GM23248 (cell line): ENCODE measurements at regions not wholly inside any gene's neighbourhood (a gene's known extent, or its start where the extent isn't known, plus 50 kb on each side); places are given as distances from the start of the nearest gene placed in this dataset.
A peak's percentile ranks its signal among the peaks of the same experiment; 100 is the strongest.

Source experiments
- DNase-seq: peaks from one replicate; pipeline ENCODE4 v3.0.0-alpha.2; 2015
- H2AFZ ChIP-seq: fragments of 200-600 bp; sonication (generic); 2 replicates; pipeline ENCODE4 v1.6.1; 2016; ENCODE audit warnings: antibody characterized with exemption
- H3F3A ChIP-seq: fragments of 200-600 bp; sonication (generic); 2 replicates; pipeline ENCODE4 v1.6.1; 2016; ENCODE audit warnings: mild to moderate bottlenecking, antibody characterized with exemption, mixed run types; ENCODE audit not compliant: insufficient read depth
- H3K27ac ChIP-seq: fragments of 200-600 bp; sonication (generic); 2 replicates; pipeline ENCODE4 v1.5.1; 2016; ENCODE audit warnings: mild to moderate bottlenecking
- H3K27me3 ChIP-seq: fragments of 200-600 bp; sonication (generic); replicated peaks from 2 replicates; pipeline ENCODE4 v1.6.1; 2016; ENCODE audit warnings: mild to moderate bottlenecking; ENCODE audit not compliant: insufficient read depth
- H3K36me3 ChIP-seq: fragments of 200-600 bp; sonication (generic); 2 replicates; pipeline ENCODE4 v1.6.1; 2016; ENCODE audit warnings: low read depth, mild to moderate bottlenecking
- H3K4me1 ChIP-seq: fragments of 200-600 bp; sonication (generic); 2 replicates; pipeline ENCODE4 v1.6.1; 2016; ENCODE audit warnings: mild to moderate bottlenecking; ENCODE audit not compliant: insufficient read depth
- H3K4me2 ChIP-seq: fragments of 200-600 bp; sonication (generic); one replicate; pipeline ENCODE4 v1.6.1; 2016; ENCODE audit warnings: mild to moderate bottlenecking; ENCODE audit not compliant: unreplicated experiment
- H3K4me3 ChIP-seq: fragments of 200-600 bp; sonication (generic); 2 replicates; pipeline ENCODE4 v1.5.1; 2016; ENCODE audit warnings: mild to moderate bottlenecking
- H3K79me2 ChIP-seq: fragments of 200-600 bp; sonication (generic); 2 replicates; pipeline ENCODE4 v1.6.1; 2016; ENCODE audit warnings: mild to moderate bottlenecking; ENCODE audit not compliant: insufficient read depth
- H3K9ac ChIP-seq: fragments of 200-600 bp; sonication (generic); 2 replicates; pipeline ENCODE4 v1.6.1; 2016; ENCODE audit warnings: mild to moderate bottlenecking
- H3K9me2 ChIP-seq: fragments of 200-600 bp; sonication (generic); 2 replicates; pipeline ENCODE4 v1.6.1; 2016; ENCODE audit warnings: mixed run types, mild to moderate bottlenecking, moderate library complexity; ENCODE audit not compliant: insufficient read depth
- H3K9me3 ChIP-seq: fragments of 200-600 bp; sonication (generic); one replicate; pipeline ENCODE4 v1.6.1; 2017; ENCODE audit warnings: low read depth
- H4K20me1 ChIP-seq: fragments of 200-600 bp; sonication (generic); 2 replicates; pipeline ENCODE4 v1.6.0; 2016; ENCODE audit not compliant: insufficient read depth
- EZH2 ChIP-seq: fragments of 200-600 bp; sonication (generic); IDR thresholded peaks from 2 replicates; pipeline ENCODE4 v1.6.1; 2018; ENCODE audit warnings: antibody characterized with exemption, mild to moderate bottlenecking; ENCODE audit not compliant: insufficient read depth, poor library complexity, severe bottlenecking
- EZH2phosphoT487 ChIP-seq: fragments of 200-600 bp; sonication (generic); IDR thresholded peaks from 2 replicates; pipeline ENCODE4 v1.6.1; 2018; ENCODE audit warnings: antibody characterized with exemption, moderate library complexity, mild to moderate bottlenecking, low read depth; ENCODE audit not compliant: insufficient read depth
- WGBS, 2 experiments: methylation state at CpG; one replicate each; pipeline ENCODE4 v1.1.6; 2015 to 2017; ENCODE audit warnings: low lambda C conversion rate in 2 of 2, low coverage in 1 of 2; ENCODE audit errors: missing lambda C conversion rate in 2 of 2; 5-methylcytosine and 5-hydroxymethylcytosine counted together
- in situ Hi-C: fragments of 300-500 bp; cut with MboI; formaldehyde crosslinking; loops from 2 replicates; pipeline ENCODE4 v1.15.0; 2020

DNA sequence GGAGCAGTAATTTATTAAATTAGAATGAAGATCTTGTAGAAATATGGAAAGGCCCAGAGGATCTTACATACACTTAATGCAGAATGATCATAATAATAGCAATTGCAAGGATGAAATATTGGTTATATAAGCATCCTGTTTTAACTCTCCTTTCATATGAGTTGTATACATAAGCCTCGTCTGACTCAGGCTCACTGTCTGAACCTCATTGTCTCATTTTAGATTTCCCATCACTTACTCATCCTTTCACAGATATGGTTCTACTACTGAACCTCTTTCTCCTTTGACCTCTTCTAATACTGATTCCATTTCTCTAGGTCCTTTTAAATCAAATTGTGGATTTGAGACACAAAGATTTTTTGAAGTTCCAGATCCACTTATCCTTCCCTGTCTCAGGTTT, 277.3 kb upstream of the TRPC5 start:
- TF ChIP-seq EZH2 (no peak), EZH2phosphoT487 (no peak)
- 0 to 6% methylated on average over 1 of the region's 1 CpG for WGBS, 2 experiments

DNA sequence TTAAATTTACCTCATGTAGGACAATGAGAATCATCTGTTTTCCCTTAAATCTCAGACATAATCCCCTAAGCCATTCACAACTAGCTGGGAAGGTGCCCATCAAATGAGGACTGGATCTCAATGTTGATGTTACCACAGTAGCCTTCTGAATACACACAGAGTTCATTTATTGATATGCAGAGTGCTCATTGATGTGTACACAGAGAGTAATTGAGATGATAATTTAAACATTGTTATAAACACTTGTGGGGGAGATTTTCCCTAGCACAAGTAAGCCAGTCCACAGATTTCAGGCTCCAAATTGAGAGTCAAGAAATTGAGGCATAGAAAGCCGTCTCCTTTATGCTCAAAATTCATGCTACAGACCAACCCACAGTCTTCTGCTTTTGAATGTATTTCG, 273.4 kb upstream of the TRPC5 start:
- Histone ChIP-seq H3K4me3 (no peak overlapping the region), H2AFZ (no peak overlapping the region), H3K9ac (no peak overlapping the region), H3K36me3 (no peaks in the 10 kb centered on the region), H3K27ac (no peak overlapping the region), H3K4me2 (no peak overlapping the region), H3K9me3 (no peaks in the 10 kb centered on the region), H4K20me1 (no peaks in the 10 kb centered on the region), H3K79me2 (no peaks in the 10 kb centered on the region), H3K27me3 (no peaks in the 10 kb centered on the region), H3F3A (no peaks in the 10 kb centered on the region), H3K9me2 (no peaks in the 10 kb centered on the region), H3K4me1 (peaks cover 9% of the 10 kb centered on the region)
- no peak for DNase-seq
- no peak for TF ChIP-seq EZH2
- no peak for TF ChIP-seq EZH2phosphoT487
- 22 to 31% methylated on average over 2 of the region's 2 CpGs for WGBS, 2 experiments
- in situ Hi-C loops = no loop called here

More for the DNA sequence above, 277.3 kb upstream of the TRPC5 start:
- no peaks in the 10 kb centered on the region for H3K27me3 ChIP-seq
- no peaks in the 10 kb centered on the region for H3K79me2 ChIP-seq
- no peaks in the 10 kb centered on the region for H3K36me3 ChIP-seq
- no peaks in the 10 kb centered on the region for H3K9me3 ChIP-seq
- H3K9me2 ChIP-seq = no peaks in the 10 kb centered on the region
- no peak overlapping the region for H3K4me2 ChIP-seq
- no peak overlapping the region for H2AFZ ChIP-seq
- H4K20me1 ChIP-seq = no peaks in the 10 kb centered on the region
- peak; percentile 49 for DNase-seq
- peaks cover 9% of the 10 kb centered on the region for H3K4me1 ChIP-seq
- H3K27ac ChIP-seq = no peak overlapping the region
- H3K4me3 ChIP-seq = no peak overlapping the region
- no peak overlapping the region for H3K9ac ChIP-seq
- in situ Hi-C loops = no loop called here
- H3F3A ChIP-seq = no peaks in the 10 kb centered on the region

DNA sequence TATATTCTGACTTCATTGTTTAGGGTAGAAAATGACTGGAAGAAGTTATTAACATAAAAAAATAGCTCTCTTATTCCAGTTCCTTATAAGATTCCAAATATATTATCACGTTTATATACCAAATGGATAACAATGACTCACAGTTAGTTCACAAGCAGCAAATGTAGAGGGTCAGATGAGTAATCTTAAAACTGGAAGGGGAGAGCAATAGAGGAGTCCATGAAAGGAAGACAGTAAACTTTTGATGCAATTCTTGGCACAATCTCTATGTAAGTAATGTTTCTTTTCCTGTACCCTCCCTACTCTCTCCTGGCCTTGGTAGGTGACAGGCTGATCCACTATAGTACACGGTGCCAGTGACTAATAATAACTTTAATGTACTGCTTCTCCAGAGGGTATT, 259.0 kb upstream of the TRPC5 start:
- in situ Hi-C loops = no loop called here
- no peak overlapping the region for H3K4me2 ChIP-seq
- DNase-seq = peak; percentile 66

DNA sequence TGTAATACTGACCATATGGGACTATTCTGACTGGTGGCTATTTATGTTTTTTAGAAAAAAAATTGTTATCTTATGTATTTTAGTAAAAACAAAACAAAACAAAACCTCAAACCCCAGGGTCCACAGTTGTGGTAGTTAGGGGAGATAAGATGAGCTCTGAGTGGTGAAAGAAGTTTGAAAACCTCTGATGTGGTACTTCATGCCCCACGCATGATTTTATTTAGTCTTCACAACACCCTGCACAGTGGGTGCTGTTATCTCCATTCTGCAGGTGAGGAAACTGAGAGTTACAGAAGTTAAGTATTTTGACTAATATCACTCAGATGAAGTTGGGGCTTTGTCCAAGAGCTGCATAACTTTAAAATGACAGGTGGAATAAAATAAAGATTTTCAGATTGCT, 230.6 kb upstream of the TRPC5 start:
- no peaks in the 10 kb centered on the region for H3K27me3 ChIP-seq
- H3K79me2 ChIP-seq = no peaks in the 10 kb centered on the region
- no peaks in the 10 kb centered on the region for H3K9me3 ChIP-seq
- no peak overlapping the region for H3K4me3 ChIP-seq
- H3K9ac ChIP-seq = no peak overlapping the region
- no peaks in the 10 kb centered on the region for H3F3A ChIP-seq
- H3K27ac ChIP-seq = no peak overlapping the region
- in situ Hi-C loops = no loop called here
- 29 to 31% methylated on average over 1 of the region's 1 CpG for WGBS, 2 experiments
- H3K36me3 ChIP-seq = no peaks in the 10 kb centered on the region
- no peak overlapping the region for H3K4me2 ChIP-seq
- H3K4me1 ChIP-seq = no peaks in the 10 kb centered on the region
- H4K20me1 ChIP-seq = no peaks in the 10 kb centered on the region
- no peak overlapping the region for H2AFZ ChIP-seq
- H3K9me2 ChIP-seq = no peaks in the 10 kb centered on the region
- DNase-seq = no peak
- TF ChIP-seq EZH2 (no peak), EZH2phosphoT487 (no peak)

More for the DNA sequence above, 259.0 kb upstream of the TRPC5 start:
- Histone ChIP-seq H3K9me2 (no peaks in the 10 kb centered on the region), H3K79me2 (no peaks in the 10 kb centered on the region), H3K9ac (no peak overlapping the region), H3K4me3 (no peak overlapping the region), H4K20me1 (no peaks in the 10 kb centered on the region), H3K27me3 (no peaks in the 10 kb centered on the region), H3K9me3 (no peaks in the 10 kb centered on the region), H3K4me1 (peaks cover 5% of the 10 kb centered on the region; the same call in 1 of the 2 replicates), H3K27ac (no peak overlapping the region), H3K36me3 (no peaks in the 10 kb centered on the region), H2AFZ (no peak overlapping the region), H3F3A (no peaks in the 10 kb centered on the region)
- WGBS, 2 experiments = 4% methylated on average over 2 of the region's 2 CpGs
- no peak for TF ChIP-seq EZH2phosphoT487
- TF ChIP-seq EZH2 = no peak

DNA sequence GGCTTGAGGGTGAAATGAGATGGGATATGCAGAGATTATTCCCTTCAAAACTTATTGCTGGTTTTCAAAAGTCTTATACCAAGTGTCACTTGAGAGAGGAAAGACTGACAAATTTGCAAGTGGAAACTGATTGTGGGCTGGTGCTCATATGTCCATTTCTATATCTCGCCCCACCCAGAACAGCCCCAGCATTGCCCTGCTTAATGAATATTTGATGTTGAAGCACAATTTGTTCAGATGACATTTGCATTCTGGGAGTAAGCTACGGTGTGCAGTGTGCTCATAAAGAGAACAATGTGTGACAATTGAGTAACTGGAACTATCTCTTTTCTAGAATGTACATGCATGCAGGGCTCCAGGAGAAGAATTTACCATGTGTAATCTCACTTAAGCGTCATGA, 223.5 kb upstream of the TRPC5 start:
- no peaks in the 10 kb centered on the region for H3F3A ChIP-seq
- TF ChIP-seq EZH2phosphoT487 (no peak), EZH2 (no peak)
- no peaks in the 10 kb centered on the region for H4K20me1 ChIP-seq
- H3K79me2 ChIP-seq = no peaks in the 10 kb centered on the region
- no peak overlapping the region for H3K27ac ChIP-seq
- H3K4me2 ChIP-seq = no peak overlapping the region
- H3K4me3 ChIP-seq = no peak overlapping the region
- in situ Hi-C loops = no loop called here
- WGBS, 2 experiments = 9 to 19% methylated on average over 3 of the region's 3 CpGs
- H3K36me3 ChIP-seq = no peaks in the 10 kb centered on the region
- DNase-seq = no peak
- no peaks in the 10 kb centered on the region for H3K9me2 ChIP-seq
- no peaks in the 10 kb centered on the region for H3K9me3 ChIP-seq
- no peaks in the 10 kb centered on the region for H3K4me1 ChIP-seq
- H2AFZ ChIP-seq = no peak overlapping the region
- H3K27me3 ChIP-seq = no peaks in the 10 kb centered on the region
- no peak overlapping the region for H3K9ac ChIP-seq
